ENCODE measurements at regions not wholly inside any gene's neighbourhood (a gene's known extent, or its start where the extent isn't known, plus 50 kb on each side); places are given as distances from the start of the nearest gene placed in this dataset.
A peak's percentile ranks its signal among the peaks of the same experiment; 100 is the strongest.

- peak; percentile 46 for DNase-seq
Observed at GRCh38 chr1:29901624-29902325, 665.5 kb downstream of the PTPRU start.

GRCh38 chr1:29900712-29901111 lies 664.4 kb downstream of the PTPRU start:
- DNase-seq, result no peak

GRCh38 chr1:29900104-29900679 lies 663.9 kb downstream of the PTPRU start:
- DNase-seq, result no peak

- no peak for DNase-seq
Observed at GRCh38 chr1:29896791-29897714, 660.7 kb downstream of the PTPRU start.

GRCh38 chr1:29896300-29896699 lies 660.0 kb downstream of the PTPRU start:
- DNase-seq, result no peak

- no peak for DNase-seq
Observed at GRCh38 chr1:29895201-29895600, 658.9 kb downstream of the PTPRU start.

- no peak for DNase-seq
Observed at GRCh38 chr1:29894311-29894710, 658.0 kb downstream of the PTPRU start.

GRCh38 chr1:29893806-29894205 lies 657.5 kb downstream of the PTPRU start:
- DNase-seq, result no peak

- DNase-seq, result no peak
Observed at GRCh38 chr1:29893046-29893723, 656.9 kb downstream of the PTPRU start.

- no peak for DNase-seq
Observed at GRCh38 chr1:29892247-29892646, 655.9 kb downstream of the PTPRU start.

- DNase-seq, result no peak
Observed at GRCh38 chr1:29890201-29890959, 654.1 kb downstream of the PTPRU start.

GRCh38 chr1:29889776-29890175 lies 653.5 kb downstream of the PTPRU start:
- no peak for DNase-seq

GRCh38 chr1:29884740-29885139 lies 648.4 kb downstream of the PTPRU start:
- no peak for DNase-seq

- DNase-seq, result no peak
Observed at GRCh38 chr1:29883986-29884385, 647.7 kb downstream of the PTPRU start.

GRCh38 chr1:29883411-29883832 lies 647.1 kb downstream of the PTPRU start:
- DNase-seq, result no peak

- peak; percentile 43 for DNase-seq
Observed at GRCh38 chr1:29880556-29880955, 644.2 kb downstream of the PTPRU start.

- DNase-seq, result no peak
Observed at GRCh38 chr1:29879217-29879616, 642.9 kb downstream of the PTPRU start.

GRCh38 chr1:29878501-29878900 lies 642.2 kb downstream of the PTPRU start:
- peak; percentile 89 for DNase-seq

GRCh38 chr1:29876902-29877301 lies 640.6 kb downstream of the PTPRU start:
- no peak for DNase-seq

- no peak for DNase-seq
Observed at GRCh38 chr1:29876441-29876840, 640.1 kb downstream of the PTPRU start.

- DNase-seq, result no peak
Observed at GRCh38 chr1:29875557-29876028, 639.3 kb downstream of the PTPRU start.

GRCh38 chr1:29870621-29871020 lies 634.3 kb downstream of the PTPRU start:
- DNase-seq, result no peak
